NCI-H82 treated with DMSO at 0.1 percent for 48 hours (cell line): ENCODE measurements at regions not wholly inside any gene's neighbourhood (a gene's known extent, or its start where the extent isn't known, plus 50 kb on each side); places are given as distances from the start of the nearest gene placed in this dataset.

Experiments
- DNase-seq: peaks from one replicate; lab custom pipeline; 2025; ENCODE audit not compliant: unreplicated experiment; lab: John Stamatoyannopoulos, UW

DNA sequence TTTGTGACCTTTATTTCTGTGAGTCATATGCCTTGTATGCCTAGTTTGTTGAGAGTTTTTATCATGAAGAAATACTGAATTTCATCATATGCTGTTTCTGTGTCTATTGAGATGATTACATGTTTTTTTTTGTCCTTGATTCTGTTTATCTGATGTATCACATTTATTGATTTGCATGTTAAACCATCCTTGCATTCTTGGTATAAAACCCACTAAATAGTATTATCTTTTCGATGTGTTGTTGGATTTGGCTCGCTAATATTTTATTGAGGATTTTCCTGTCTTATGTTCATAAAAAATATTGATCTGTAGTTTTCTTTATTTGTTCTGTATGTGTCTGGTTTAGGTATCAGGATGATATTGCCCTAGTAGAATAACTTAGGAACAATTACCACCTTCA is 164.7 kb upstream of the CHRM3 start:
- DNase-seq = no peak

- DNase-seq = no peak
Observed at GRCh38 chr1:239219679-239220078, 166.7 kb upstream of the CHRM3 start.

- no peak for DNase-seq
Observed at GRCh38 chr1:239218301-239218700, 168.1 kb upstream of the CHRM3 start.

DNA sequence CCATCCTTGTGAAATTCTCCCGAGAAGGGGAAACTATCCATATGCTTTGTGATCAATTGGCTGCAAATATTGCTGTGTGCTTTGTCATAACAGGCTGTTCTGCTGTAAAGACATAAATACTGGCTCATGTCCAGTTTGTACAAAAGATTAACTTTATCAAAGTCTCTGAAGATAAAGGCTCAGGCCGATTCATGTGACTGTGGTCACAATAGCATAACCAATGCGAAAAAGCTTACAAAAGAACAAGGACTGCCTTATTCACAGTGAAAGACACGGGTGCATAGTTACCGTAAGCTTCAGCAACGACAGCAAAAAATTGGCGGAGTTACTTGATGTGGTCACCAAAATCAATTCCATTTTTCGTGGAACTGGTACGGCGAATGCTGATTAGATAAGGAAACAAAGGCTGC is 173.6 kb upstream of the CHRM3 start:
- no peak for DNase-seq

DNA sequence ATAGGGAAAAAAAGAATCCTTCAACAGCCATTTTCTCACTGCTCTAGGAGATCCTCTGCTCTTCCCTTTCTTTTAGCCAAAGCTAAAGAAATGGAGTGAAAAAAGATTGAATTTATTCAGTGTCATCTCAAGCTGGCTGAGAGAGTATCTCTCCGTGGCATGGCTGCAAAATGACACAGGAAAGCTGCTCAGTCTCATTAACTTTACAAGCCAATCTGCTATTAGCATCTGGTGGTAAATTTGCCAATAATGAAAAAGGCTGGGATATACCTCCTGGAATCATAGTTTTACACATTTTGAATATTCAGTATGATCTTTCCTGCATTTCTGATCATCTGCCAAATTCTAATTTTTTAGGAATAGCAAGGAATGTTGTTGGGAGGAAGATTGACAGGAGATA is 176.8 kb upstream of the CHRM3 start:
- no peak for DNase-seq

DNA sequence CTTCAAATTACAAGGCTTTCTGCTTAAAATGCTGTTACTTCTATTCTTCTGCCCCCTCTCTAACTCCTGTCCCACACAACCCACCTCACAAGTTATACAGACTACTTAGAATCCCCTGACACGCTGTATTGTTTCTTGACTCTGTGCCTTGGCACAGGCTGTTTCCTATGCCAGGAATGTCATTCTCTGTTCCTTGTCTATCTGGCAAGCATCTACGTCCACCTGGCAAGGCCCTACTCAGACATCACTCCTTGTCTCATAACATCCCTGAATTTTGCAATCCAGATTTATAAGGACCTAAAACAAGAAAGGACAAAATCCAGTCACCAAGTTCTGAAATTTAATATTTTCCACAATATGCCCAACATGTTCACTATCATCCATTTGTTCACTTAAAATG is 182.0 kb upstream of the CHRM3 start:
- DNase-seq = no peak

GRCh38 chr1:239197871-239198270 is 188.5 kb upstream of the CHRM3 start:
- DNase-seq = no peak

GRCh38 chr1:239189998-239190512 is 196.3 kb upstream of the CHRM3 start:
- no peak for DNase-seq

- DNase-seq = no peak
Observed at GRCh38 chr1:239186487-239186886, 199.9 kb upstream of the CHRM3 start.

DNA sequence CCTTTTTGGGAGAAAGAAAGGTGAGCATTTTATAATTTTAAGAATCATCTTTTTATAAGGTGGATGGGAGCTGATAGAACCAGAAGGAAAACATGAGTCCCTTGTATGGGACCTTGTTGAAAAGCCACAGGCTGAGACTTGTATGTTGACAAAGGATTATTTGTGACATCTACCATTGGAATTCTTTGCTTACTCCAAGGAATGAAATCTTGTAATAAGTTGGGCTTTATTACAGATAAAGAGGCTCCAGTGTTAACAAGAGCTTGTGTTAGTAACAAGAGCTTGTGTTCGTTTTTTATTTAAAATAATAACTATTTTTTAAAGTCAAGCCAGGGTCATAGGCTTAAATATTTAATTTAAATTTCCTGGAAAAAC is 201.1 kb upstream of the CHRM3 start:
- DNase-seq = no peak

DNA sequence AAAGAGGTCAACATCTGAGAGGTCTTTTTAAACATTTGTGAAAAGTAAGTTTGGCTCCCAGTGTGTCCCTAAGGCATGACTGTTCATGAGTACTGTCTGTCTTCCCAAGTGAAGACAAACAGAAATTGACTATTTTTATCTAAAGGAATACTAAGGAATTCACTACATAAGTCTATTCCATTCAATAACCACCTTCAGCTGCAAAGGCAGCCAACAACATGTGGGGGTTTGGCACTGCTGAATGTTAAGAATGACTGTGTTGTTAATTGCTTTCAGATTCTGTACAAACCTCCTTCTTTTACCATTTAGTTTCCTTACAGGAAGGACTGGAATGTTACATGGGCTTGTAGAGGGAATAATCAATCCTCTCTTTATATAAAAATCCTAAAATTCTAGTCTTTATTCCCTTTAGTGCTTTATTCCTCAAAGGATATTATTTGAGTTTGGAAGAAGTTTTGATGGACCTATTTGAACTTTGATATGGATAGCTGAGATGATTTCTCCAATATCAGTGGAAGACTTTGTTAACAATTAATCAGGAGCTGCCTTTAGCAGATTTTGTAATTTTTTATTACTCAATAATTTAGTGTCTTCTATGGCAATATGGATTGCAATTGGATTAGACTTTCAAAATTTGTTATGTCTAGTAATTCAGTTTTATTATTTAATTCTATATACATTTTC is 201.7 kb upstream of the CHRM3 start:
- DNase-seq = no peak

- DNase-seq = no peak
Observed at GRCh38 chr1:239178961-239179360, 207.4 kb upstream of the CHRM3 start.

DNA sequence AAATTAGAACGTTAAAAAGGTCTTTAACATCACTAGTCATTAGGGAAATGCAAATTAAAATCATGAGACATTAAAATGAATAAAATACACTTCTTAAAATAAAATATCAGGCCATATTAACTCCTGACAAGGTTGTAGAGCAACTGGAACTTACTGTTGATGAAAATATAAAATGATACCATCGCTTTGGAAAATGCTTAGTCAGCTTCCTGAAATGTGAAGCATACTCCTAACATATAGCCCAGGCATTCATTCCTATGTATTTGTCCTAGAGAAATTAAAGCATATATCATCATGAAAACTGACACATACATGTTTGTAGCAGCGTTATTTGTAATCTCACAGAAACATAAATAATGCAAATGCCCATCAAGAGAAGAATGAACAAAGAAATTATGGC is 211.5 kb upstream of the CHRM3 start:
- no peak for DNase-seq

- no peak for DNase-seq
Observed at GRCh38 chr1:239170828-239171227, 215.5 kb upstream of the CHRM3 start.

GRCh38 chr1:239169276-239169675 is 217.1 kb upstream of the CHRM3 start:
- DNase-seq = no peak

GRCh38 chr1:239164451-239165180 is 221.8 kb upstream of the CHRM3 start:
- no peak for DNase-seq

DNA sequence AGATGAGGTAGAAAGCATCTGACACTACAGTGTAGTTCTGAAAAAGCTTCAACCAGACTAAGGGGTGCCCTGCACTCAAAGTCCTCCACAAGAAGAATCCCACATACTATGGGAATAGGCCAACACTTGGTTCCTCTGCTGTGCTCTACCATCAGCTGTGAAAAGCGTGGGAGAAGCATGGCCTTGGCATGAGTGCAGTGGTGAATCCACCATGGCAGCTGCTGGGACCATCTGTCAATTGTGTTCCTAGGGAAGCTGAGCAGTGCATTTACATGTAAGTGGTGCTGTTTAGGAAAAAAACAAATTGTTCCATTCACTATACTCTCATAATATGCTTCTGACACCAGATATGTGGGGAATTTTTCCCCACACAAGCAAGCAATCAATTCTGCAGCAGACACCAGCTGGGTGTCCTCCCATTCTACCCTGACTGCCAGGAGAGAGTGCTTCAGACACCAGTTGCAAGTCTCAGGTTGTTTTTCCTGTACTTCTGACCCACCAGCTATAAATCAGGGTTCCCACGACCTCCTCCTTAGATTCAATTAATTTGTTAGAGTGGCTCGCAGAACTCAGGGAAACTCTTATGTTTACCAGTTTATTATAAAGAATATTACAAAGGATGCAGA is 230.8 kb upstream of the CHRM3 start:
- no peak for DNase-seq

- no peak for DNase-seq
Observed at GRCh38 chr1:239151937-239152336, 234.4 kb upstream of the CHRM3 start.

GRCh38 chr1:239140968-239141367 is 245.4 kb upstream of the CHRM3 start:
- no peak for DNase-seq

- no peak for DNase-seq
Observed at GRCh38 chr1:239139801-239140200, 246.6 kb upstream of the CHRM3 start.

- DNase-seq = no peak
Observed at GRCh38 chr1:239128541-239128940, 257.8 kb upstream of the CHRM3 start.

- no peak for DNase-seq
Observed at GRCh38 chr1:239126884-239127283, 259.5 kb upstream of the CHRM3 start.
